Smooth muscle cell (in vitro differentiated cells): ENCODE measurements at regions not wholly inside any gene's neighbourhood (a gene's known extent, or its start where the extent isn't known, plus 50 kb on each side); places are given as distances from the start of the nearest gene placed in this dataset.

Source experiments
- DNase-seq: peaks from one replicate; lab custom pipeline; 2025; ENCODE audit not compliant: unreplicated experiment; lab: John Stamatoyannopoulos, UW
- H2AFZ ChIP-seq: fragments of 200-600 bp; sonication (generic); 2 replicates; pipeline ENCODE4 v1.6.0; 2016; ENCODE audit warnings: antibody characterized with exemption, low read depth, mild to moderate bottlenecking
- H3F3A ChIP-seq: fragments of 200-600 bp; sonication (generic); 2 replicates; pipeline ENCODE4 v1.6.0; 2017; ENCODE audit warnings: antibody characterized with exemption, low read depth
- H3K27ac ChIP-seq: fragments of 200-600 bp; sonication (generic); 2 replicates; pipeline ENCODE4 v1.5.1; 2016; ENCODE audit warnings: low read depth, mild to moderate bottlenecking
- H3K27me3 ChIP-seq: fragments of 200-600 bp; sonication (generic); 2 replicates; pipeline ENCODE4 v1.6.1; 2016; ENCODE audit warnings: low read depth, mild to moderate bottlenecking
- H3K36me3 ChIP-seq: fragments of 200-600 bp; sonication (generic); 2 replicates; pipeline ENCODE4 v1.5.1; 2016; ENCODE audit warnings: low read depth
- H3K4me1 ChIP-seq: fragments of 200-600 bp; sonication (generic); 2 replicates; pipeline ENCODE4 v1.5.1; 2016; ENCODE audit warnings: low read depth
- H3K4me2 ChIP-seq: fragments of 200-600 bp; sonication (generic); 2 replicates; pipeline ENCODE4 v1.6.0; 2016; ENCODE audit warnings: mild to moderate bottlenecking
- H3K4me3 ChIP-seq: fragments of 200-600 bp; sonication (generic); 2 replicates; pipeline ENCODE4 v1.5.1; 2016; ENCODE audit warnings: mild to moderate bottlenecking
- H3K79me2 ChIP-seq: fragments of 200-600 bp; sonication (generic); 2 replicates; pipeline ENCODE4 v1.6.0; 2016; ENCODE audit warnings: low read depth, mild to moderate bottlenecking
- H3K9ac ChIP-seq: fragments of 200-600 bp; sonication (generic); 2 replicates; pipeline ENCODE4 v1.6.0; 2016; ENCODE audit warnings: low read depth
- H3K9me3 ChIP-seq: fragments of 200-600 bp; sonication (generic); replicated peaks from 2 replicates; pipeline ENCODE4 v1.5.1; 2016; ENCODE audit warnings: low read depth
- H4K20me1 ChIP-seq: fragments of 200-600 bp; sonication (generic); 2 replicates; pipeline ENCODE4 v1.6.0; 2016; ENCODE audit warnings: low read depth
- CTCF ChIP-seq: fragments of 200-600 bp; sonication (generic); IDR thresholded peaks from 2 replicates; pipeline ENCODE4 v1.5.1; 2017; ENCODE audit warnings: borderline replicate concordance, mild to moderate bottlenecking, antibody characterized with exemption; ENCODE audit not compliant: insufficient read depth, poor library complexity, severe bottlenecking
- WGBS: methylation state at CpG from one replicate; pipeline ENCODE4 v1.1.7; 2016; ENCODE audit warnings: low lambda C conversion rate; 5-methylcytosine and 5-hydroxymethylcytosine counted together

GRCh38 chr12:64968989-64969819 lies 144.8 kb downstream of the TBC1D30 start:
- no peaks in the 10 kb centered on the region for H4K20me1 ChIP-seq
- H3K36me3 ChIP-seq = no peaks in the 10 kb centered on the region
- H3K4me2 ChIP-seq = no peak overlapping the region
- H3K79me2 ChIP-seq = no peaks in the 10 kb centered on the region
- H2AFZ ChIP-seq = no peak overlapping the region
- peaks cover 4% of the 10 kb centered on the region for H3K9me3 ChIP-seq
- peaks cover 10% of the 10 kb centered on the region for H3K4me1 ChIP-seq
- no peak overlapping the region for H3K4me3 ChIP-seq
- no peak overlapping the region for H3K9ac ChIP-seq
- no peak for TF ChIP-seq CTCF
- no peaks in the 10 kb centered on the region for H3K27me3 ChIP-seq
- no peaks in the 10 kb centered on the region for H3F3A ChIP-seq
- no peak overlapping the region for H3K27ac ChIP-seq
- DNase-seq = no peak

- H3F3A ChIP-seq = no peaks in the 10 kb centered on the region
- H3K4me3 ChIP-seq = no peak overlapping the region
- no peaks in the 10 kb centered on the region for H3K27me3 ChIP-seq
- H3K4me2 ChIP-seq = no peak overlapping the region
- no peaks in the 10 kb centered on the region for H3K79me2 ChIP-seq
- DNase-seq = no peak
- no peaks in the 10 kb centered on the region for H3K4me1 ChIP-seq
- H4K20me1 ChIP-seq = no peaks in the 10 kb centered on the region
- TF ChIP-seq CTCF = no peak
- no peak overlapping the region for H3K27ac ChIP-seq
- no peaks in the 10 kb centered on the region for H3K9me3 ChIP-seq
- H3K9ac ChIP-seq = no peak overlapping the region
- no peaks in the 10 kb centered on the region for H3K36me3 ChIP-seq
- no peak overlapping the region for H2AFZ ChIP-seq
Measured at GRCh38 chr12:64976131-64976530, 145.0 kb downstream of the WIF1 start.

- Histone ChIP-seq H3K4me2 (no peak overlapping the region), H4K20me1 (no peaks in the 10 kb centered on the region), H2AFZ (no peak overlapping the region), H3K36me3 (no peaks in the 10 kb centered on the region), H3K4me1 (no peaks in the 10 kb centered on the region), H3K27ac (no peak overlapping the region), H3K27me3 (no peaks in the 10 kb centered on the region), H3K4me3 (no peak overlapping the region), H3F3A (no peaks in the 10 kb centered on the region), H3K9ac (no peak overlapping the region), H3K9me3 (no peaks in the 10 kb centered on the region), H3K79me2 (no peaks in the 10 kb centered on the region)
- TF ChIP-seq CTCF = no peak
- no peak for DNase-seq
- WGBS = 71% methylated on average over 3 of the region's 3 CpGs
Measured at GRCh38 chr12:64983771-64984278, 137.3 kb downstream of the WIF1 start.

GRCh38 chr12:64991121-64991611 lies 129.9 kb downstream of the WIF1 start:
- H3K27me3 ChIP-seq = peaks cover 5% of the 10 kb centered on the region
- H3K4me2 ChIP-seq = no peak overlapping the region
- H4K20me1 ChIP-seq = no peaks in the 10 kb centered on the region
- no peak overlapping the region for H3K9ac ChIP-seq
- H3F3A ChIP-seq = no peaks in the 10 kb centered on the region
- no peak overlapping the region for H3K27ac ChIP-seq
- no peaks in the 10 kb centered on the region for H3K36me3 ChIP-seq
- no peak for DNase-seq
- no peak overlapping the region for H2AFZ ChIP-seq
- no peaks in the 10 kb centered on the region for H3K9me3 ChIP-seq
- WGBS = 43% methylated on average over 2 of the region's 2 CpGs
- H3K4me1 ChIP-seq = peaks cover 25% of the 10 kb centered on the region
- H3K79me2 ChIP-seq = no peaks in the 10 kb centered on the region
- no peak for TF ChIP-seq CTCF
- H3K4me3 ChIP-seq = no peak overlapping the region
